ENCODE measurements at regions not wholly inside any gene's neighbourhood (a gene's known extent, or its start where the extent isn't known, plus 50 kb on each side); places are given as distances from the start of the nearest gene placed in this dataset.

DNA sequence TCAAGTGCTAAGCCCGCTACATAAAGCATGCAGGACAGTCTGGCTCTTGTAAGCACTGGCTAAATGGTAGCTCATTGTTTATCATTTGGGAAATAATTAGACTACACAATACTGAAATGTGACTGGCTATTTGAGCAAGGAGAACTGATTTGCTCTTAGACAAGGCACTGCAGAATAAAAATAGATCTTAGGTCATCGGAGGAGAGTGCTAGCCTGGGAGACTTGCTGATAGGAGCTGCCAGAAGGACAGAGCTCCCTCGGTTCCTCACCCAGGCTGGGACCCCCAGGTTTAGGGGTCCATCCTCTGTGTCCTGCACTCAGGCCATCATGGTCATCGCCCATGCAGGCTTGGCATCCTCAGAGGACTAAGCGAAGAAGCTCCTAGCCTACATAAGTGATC is 184.4 kb upstream of the NCAM1 start:
- TF ChIP-seq, protein P1, sequence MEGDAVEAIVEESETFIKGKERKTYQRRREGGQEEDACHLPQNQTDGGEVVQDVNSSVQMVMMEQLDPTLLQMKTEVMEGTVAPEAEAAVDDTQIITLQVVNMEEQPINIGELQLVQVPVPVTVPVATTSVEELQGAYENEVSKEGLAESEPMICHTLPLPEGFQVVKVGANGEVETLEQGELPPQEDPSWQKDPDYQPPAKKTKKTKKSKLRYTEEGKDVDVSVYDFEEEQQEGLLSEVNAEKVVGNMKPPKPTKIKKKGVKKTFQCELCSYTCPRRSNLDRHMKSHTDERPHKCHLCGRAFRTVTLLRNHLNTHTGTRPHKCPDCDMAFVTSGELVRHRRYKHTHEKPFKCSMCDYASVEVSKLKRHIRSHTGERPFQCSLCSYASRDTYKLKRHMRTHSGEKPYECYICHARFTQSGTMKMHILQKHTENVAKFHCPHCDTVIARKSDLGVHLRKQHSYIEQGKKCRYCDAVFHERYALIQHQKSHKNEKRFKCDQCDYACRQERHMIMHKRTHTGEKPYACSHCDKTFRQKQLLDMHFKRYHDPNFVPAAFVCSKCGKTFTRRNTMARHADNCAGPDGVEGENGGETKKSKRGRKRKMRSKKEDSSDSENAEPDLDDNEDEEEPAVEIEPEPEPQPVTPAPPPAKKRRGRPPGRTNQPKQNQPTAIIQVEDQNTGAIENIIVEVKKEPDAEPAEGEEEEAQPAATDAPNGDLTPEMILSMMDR (IDR thresholded peaks at IDR 0.05 in 2 of 3, conservative IDR thresholded peaks at IDR 0.05 in 1 of 3; ENCODE audit: borderline replicate concordance in 1 of 3, insufficient read depth in 1 of 3, low read depth in 2 of 3, low read length in 2 of 3): no peak
- TF ChIP-seq POLR2A (IDR thresholded peaks at IDR 0.05; ENCODE audit: borderline replicate concordance, extremely low read depth, insufficient read depth, insufficient read length) (no peak), YY1 (IDR thresholded peaks at IDR 0.05; ENCODE audit: extremely low read depth, insufficient replicate concordance, low read depth, low read length) (no peak), EZH2phosphoT487 (IDR thresholded peaks at IDR 0.05; ENCODE audit: borderline replicate concordance) (no peak), POLR2AphosphoS5 (IDR thresholded peaks at IDR 0.05; ENCODE audit: low read depth, low read length) (no peak)
- TF ChIP-seq, protein P2, sequence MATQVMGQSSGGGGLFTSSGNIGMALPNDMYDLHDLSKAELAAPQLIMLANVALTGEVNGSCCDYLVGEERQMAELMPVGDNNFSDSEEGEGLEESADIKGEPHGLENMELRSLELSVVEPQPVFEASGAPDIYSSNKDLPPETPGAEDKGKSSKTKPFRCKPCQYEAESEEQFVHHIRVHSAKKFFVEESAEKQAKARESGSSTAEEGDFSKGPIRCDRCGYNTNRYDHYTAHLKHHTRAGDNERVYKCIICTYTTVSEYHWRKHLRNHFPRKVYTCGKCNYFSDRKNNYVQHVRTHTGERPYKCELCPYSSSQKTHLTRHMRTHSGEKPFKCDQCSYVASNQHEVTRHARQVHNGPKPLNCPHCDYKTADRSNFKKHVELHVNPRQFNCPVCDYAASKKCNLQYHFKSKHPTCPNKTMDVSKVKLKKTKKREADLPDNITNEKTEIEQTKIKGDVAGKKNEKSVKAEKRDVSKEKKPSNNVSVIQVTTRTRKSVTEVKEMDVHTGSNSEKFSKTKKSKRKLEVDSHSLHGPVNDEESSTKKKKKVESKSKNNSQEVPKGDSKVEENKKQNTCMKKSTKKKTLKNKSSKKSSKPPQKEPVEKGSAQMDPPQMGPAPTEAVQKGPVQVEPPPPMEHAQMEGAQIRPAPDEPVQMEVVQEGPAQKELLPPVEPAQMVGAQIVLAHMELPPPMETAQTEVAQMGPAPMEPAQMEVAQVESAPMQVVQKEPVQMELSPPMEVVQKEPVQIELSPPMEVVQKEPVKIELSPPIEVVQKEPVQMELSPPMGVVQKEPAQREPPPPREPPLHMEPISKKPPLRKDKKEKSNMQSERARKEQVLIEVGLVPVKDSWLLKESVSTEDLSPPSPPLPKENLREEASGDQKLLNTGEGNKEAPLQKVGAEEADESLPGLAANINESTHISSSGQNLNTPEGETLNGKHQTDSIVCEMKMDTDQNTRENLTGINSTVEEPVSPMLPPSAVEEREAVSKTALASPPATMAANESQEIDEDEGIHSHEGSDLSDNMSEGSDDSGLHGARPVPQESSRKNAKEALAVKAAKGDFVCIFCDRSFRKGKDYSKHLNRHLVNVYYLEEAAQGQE (IDR thresholded peaks at IDR 0.05; ENCODE audit: low read depth): no peak
- TF ChIP-seq, protein P3, sequence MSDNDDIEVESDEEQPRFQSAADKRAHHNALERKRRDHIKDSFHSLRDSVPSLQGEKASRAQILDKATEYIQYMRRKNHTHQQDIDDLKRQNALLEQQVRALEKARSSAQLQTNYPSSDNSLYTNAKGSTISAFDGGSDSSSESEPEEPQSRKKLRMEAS (IDR thresholded peaks at IDR 0.05): no peak

Measured in HCT116 (cell line).